NCI-H524 treated with DMSO at 0.1 percent for 48 hours (cell line): ENCODE measurements at regions not wholly inside any gene's neighbourhood (a gene's known extent, or its start where the extent isn't known, plus 50 kb on each side); places are given as distances from the start of the nearest gene placed in this dataset.
A peak's percentile ranks its signal among the peaks of the same experiment; 100 is the strongest.
"Not testable (repeated sequence)": the region's sequence is repeated elsewhere in the genome, so short reads cannot be mapped to it uniquely, and the experiment has no call there.

Experiments used
- DNase-seq: peaks from one replicate; lab custom pipeline; 2025; lab: John Stamatoyannopoulos, UW

GRCh38 chr6:21918666-21919065 lies 325.1 kb downstream of the SOX4 start:
- no peak for DNase-seq

DNA sequence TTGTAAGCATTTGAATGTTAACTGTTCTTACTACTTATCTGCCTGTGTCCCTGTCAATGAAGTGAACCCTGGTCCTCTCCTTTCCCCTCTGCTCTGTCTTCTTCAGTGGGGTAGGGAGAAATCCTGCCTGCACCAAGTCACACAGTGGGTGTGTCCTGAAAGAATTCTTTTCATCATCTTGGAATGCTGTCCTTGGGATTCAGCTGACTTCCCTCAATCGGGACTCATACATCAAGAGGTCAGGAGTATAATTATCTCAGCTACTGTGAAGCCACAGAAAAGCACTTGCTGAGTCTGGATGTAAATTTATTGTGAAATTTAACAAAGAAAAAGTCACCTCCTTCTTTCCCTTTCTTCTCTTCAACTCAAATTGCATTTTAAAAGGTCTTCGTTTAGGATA lies 328.5 kb downstream of the SOX4 start:
- no peak for DNase-seq

GRCh38 chr6:21924002-21924401 lies 330.5 kb downstream of the SOX4 start:
- no peak for DNase-seq

GRCh38 chr6:21928827-21929226 lies 335.3 kb downstream of the SOX4 start:
- DNase-seq: no peak

- DNase-seq: no peak
Measured at GRCh38 chr6:21931641-21932335, 338.2 kb downstream of the SOX4 start.

DNA sequence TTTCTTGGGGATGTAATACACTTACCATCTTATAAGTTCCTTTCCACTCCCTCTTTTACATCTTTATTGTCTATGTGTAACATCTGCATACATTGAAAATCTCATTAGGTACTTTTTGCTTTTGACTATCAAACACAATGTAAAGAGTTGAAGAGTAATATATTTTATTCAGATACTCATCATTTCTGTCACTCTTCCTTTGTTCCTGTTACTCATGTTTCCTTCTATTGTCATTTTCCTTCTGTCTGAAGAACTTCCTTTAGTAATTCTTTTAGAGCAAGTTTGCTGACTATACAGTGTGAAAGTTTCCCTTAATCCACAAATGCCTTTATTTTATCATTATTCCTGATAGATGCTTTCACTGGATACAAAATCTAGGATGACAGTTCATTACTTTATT lies 339.8 kb downstream of the SOX4 start:
- no peak for DNase-seq

DNA sequence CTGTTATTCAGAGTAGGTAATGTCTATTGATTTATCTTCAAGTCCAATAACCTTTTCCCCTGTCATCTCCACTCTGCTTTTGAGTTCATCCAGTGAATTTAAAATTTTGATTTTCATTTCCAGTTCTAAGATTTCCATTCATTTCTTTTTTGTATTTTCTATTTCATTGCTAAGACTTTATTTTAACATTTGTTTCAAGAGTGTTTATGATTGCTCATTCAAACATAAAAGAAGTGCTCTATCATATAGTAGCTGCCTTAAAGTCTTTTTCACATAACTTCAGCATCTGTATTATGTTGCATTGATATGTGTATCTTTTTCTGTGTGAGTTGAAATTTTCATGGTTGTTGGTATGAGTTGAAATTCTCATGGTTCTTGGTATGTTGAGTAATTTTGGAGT lies 341.6 kb downstream of the SOX4 start:
- DNase-seq: no peak

DNA sequence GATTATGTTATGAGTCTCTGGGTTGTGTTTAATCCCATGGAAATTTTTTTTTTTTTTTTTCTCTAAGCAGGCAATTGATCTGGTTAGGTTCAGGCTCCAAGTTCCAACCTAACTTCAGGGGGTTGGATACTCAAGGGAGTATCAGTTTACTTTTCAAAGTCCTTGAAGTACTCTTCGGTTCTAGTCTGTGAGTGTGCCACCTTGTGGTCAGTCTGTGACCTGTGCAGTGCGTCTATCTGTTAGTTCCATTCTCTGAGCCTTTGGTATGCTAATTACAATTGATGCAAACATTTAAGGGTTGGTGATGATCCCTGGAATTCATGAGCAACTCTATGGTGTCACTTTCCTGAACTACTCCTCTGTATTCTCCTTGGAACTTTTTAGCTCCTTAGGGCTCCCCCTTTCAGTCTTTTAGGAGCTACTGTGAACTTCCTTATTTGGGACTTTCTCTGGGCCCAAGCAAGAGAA lies 342.0 kb downstream of the SOX4 start:
- DNase-seq: peak; percentile 32

DNA sequence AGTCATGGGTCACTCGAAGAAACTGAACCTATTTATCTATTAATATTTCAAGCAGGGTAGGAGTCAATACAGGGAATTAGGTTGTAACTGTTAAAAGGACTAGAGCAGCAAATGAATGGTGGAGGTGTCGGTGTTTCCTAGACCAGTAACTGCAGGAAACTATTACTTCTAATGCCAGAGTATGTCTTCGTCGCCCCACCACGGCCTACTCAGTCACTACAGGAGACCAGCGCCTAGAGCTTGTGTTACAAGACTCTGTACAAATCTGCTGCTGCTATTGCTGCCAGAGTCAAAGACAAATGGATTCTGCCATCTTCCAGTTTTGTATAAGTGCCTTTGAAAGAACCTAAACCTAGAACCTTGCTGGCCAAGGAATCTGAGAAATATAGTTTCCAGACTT lies 343.9 kb downstream of the SOX4 start:
- no peak for DNase-seq

- DNase-seq: not testable (repeated sequence)
Measured at GRCh38 chr6:21939066-21939465, 345.5 kb downstream of the SOX4 start.

GRCh38 chr6:21941926-21942325 lies 348.4 kb downstream of the SOX4 start:
- DNase-seq: no peak

- DNase-seq: no peak
Measured at GRCh38 chr6:21942897-21943296, 349.3 kb downstream of the SOX4 start.

DNA sequence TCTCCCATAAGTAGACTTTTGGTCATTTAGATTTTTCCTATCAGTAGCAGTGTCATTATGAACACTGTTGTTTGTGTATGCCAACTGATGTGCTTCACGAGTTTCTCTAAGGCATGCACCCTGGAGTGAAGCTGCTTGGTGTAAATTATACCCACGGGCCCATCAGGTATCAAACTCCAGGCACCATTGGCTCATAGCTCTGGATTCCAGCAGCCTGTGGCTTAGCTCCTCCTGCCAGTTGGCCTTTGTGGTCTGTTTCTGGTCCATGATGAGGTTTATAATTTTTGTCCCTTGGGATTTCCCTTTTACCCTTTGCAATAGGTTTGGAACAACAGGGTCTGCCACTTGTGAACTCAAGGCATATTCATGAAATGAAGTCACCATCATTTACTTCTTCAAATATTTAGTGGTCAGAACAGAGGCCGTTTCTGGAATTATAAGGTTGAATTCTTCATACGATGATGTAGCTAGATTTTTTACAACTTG lies 350.5 kb downstream of the PRL start:
- no peak for DNase-seq

DNA sequence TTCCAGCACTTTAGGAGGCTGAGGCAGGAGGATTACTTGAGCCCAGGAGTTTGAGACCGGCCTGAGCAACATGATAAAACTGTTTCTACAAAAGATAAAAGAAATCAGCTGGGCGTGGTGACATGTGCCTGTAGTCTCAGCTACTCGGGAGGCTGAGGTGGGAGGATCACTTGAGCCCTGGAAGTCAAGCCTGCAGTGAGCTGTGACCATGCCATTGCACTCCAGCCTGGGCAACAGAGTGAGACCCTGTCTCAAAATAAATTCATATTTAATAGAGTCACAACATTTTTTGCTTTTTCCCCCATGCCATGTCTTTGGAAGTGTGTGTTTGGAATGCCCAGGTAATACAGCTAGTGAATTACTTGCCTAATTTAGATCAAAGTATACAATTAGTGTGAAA lies 349.6 kb downstream of the PRL start:
- DNase-seq: not testable (repeated sequence)

GRCh38 chr6:21947731-21948386 lies 349.0 kb downstream of the PRL start:
- no peak for DNase-seq

DNA sequence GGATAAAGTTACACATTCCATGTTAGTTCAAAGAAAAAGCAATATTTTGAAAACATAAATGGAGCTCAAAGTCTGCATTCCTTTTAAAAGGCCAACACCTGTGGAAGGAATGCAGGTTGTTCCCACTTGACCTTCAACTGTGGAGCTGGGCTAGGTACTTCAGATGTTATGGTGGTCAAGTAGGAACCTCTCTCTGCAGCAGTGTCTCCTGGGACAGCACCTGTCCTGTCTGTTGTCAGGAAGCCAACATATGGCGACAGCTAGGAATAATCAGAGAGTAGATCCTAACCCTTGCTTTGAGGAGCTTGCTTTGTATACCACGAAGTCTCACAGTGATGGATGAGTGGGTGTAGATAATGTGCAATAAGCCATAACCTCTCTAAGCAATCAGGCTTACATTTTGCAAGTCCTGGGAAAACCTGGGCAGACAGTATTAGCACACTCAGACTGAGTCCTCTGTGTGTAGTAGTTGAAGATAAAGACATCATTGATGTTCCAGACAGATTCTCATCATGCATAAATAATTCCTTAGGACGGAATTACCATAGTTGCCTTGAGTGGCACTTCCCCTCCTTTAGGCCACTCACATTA lies 347.5 kb downstream of the PRL start:
- DNase-seq: peak; percentile 70

GRCh38 chr6:21952367-21952766 lies 344.5 kb downstream of the PRL start:
- DNase-seq: no peak

- DNase-seq: peak; percentile 97
Measured at GRCh38 chr6:21953831-21954801, 342.7 kb downstream of the PRL start.

DNA sequence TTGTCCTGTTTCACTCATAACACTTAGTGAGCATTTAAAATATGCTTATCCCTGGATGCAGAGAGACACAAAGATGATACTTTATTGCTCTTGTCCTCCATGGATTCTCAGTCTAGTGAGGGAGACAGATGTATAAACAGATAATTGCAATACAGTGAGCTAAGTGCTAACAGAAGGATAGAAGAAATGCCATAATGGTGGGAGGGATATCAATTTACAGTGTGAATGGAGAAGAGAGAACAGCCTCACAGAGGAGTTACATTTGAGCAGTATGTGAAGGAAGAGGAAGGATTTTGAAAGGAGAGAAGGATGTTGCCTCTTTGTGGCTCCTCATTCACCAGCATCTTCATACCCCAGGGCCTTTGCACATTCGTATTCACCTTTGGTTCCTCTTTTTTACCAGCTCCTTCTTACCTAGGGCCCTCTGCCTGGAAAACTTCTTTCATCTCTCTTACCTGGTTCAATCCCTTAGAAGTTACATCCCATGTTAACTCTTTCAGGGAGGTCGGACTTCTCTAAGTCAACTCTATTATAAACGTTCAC lies 341.7 kb downstream of the PRL start:
- DNase-seq: peak; percentile 91

DNA sequence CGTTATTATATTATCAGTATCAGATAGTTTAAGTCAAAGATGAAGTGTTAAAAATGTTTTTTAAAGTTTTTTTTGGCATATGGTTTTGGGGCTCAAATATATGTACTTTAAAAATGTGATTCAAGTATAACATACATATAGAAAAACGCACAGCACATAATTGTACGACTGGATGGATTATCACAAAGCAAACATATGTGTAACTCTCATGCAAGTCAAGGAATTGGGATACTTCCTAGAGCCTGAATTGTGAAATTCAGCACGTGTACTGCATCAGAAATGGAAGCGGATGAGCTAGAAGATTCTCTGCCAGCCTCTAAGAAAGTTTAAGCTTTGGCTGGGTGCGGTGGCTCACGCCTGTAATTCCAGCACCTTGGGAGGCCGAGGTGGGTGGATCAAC lies 340.9 kb downstream of the PRL start:
- DNase-seq: no peak

DNA sequence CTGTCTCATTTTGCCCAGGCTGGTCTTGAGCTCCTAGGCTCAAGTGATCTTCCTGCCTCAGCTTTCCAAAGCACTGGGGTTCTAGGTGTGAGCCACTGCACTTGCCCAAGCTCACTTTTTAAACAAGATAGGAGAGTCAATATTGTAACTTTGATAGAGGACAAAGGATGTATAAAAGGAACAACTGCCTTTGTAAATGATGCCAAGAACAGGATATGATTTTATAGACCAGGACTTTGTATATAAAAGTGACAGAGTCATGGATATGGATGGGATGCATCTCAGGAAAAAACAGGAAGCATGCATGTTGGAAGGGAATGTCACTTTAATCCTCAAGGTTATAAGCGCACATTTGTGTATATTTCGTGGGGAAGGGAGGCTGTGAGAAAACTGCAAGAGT lies 338.4 kb downstream of the PRL start:
- no peak for DNase-seq

GRCh38 chr6:21961226-21961625 lies 335.6 kb downstream of the PRL start:
- DNase-seq: no peak
